ENCODE measurements at regions not wholly inside any gene's neighbourhood (a gene's known extent, or its start where the extent isn't known, plus 50 kb on each side); places are given as distances from the start of the nearest gene placed in this dataset.

DNA sequence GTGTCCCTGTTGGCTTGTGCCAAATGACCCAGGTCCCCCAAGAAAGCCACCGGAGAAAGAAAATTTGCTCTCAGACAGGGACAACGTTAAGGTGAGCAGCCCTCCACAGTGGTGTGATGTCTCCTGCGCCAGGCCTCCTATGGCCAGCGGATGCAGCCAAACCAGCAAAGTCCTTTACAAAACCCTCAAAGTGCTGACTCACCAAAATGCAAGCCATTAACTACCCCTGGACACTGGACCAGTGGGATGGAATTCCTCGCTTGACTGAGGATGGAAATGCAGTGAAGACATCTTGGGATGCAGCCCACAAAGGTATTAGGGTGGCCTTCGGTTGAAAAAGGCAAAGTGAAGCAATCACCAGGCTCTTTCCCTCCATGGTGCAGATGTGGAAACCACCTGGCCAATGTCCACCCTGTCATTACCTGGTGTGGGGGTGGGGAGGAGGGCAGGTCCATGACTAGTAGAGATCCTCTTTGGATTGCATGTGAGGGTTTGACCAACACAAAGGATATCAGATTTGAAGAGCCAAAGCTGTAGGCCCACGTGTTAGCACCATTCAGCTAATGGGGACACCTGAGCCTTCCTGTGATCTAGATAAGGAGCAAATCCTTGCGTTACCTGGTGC, 127.4 kb upstream of the SLC6A11 start:
- TF ChIP-seq, protein P1, sequence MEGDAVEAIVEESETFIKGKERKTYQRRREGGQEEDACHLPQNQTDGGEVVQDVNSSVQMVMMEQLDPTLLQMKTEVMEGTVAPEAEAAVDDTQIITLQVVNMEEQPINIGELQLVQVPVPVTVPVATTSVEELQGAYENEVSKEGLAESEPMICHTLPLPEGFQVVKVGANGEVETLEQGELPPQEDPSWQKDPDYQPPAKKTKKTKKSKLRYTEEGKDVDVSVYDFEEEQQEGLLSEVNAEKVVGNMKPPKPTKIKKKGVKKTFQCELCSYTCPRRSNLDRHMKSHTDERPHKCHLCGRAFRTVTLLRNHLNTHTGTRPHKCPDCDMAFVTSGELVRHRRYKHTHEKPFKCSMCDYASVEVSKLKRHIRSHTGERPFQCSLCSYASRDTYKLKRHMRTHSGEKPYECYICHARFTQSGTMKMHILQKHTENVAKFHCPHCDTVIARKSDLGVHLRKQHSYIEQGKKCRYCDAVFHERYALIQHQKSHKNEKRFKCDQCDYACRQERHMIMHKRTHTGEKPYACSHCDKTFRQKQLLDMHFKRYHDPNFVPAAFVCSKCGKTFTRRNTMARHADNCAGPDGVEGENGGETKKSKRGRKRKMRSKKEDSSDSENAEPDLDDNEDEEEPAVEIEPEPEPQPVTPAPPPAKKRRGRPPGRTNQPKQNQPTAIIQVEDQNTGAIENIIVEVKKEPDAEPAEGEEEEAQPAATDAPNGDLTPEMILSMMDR (IDR thresholded peaks at IDR 0.05), result no peak
- no peak for TF ChIP-seq POLR2A (IDR thresholded peaks at IDR 0.05)
